Glomerular endothelial cell (primary cell): ENCODE measurements at regions not wholly inside any gene's neighbourhood (a gene's known extent, or its start where the extent isn't known, plus 50 kb on each side); places are given as distances from the start of the nearest gene placed in this dataset.

Experiments
- DNase-seq: peaks from one replicate; pipeline ENCODE4 v3.0.0-alpha.2; 2011; ENCODE audit warnings: low read depth, low spot score; ENCODE audit errors: extremely low read depth

DNA sequence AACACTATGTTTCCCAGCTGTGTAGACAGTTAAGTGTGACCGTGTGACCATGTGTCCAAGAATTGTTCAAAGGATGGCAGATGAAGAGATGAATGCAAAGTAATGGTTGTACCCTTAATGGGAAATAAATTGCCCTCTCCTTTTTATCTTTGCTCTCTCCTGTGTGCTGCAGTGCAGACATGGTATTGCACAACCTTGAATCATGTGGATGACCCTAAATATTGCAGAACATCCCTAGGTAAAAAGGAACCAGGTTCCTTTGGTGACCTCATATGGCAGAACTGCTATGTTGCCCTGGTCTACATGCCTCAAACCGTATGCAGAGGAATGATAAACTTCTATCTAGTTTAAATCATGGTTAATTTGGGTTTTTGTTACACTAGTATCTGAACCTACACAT lies 81.7 kb upstream of the CTNND2 start:
- DNase-seq = no peak

DNA sequence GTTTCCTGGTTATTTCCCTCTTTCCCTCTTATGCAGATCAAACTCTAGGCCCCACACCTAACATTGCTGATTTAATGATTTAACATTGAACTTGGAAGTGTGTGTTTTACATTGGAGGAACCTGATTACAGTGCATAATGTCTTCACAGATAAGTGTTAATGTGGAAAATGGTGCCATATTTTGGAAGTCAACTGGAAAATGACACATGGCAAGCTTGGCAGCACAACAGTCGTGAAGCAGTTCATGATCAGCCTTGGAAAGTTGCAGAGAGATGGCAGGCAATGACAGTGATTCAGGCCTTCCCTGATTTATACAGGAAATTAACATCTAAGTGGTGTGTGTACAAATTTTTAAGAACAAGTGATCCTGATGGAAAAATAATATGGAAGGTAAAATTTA lies 80.0 kb upstream of the CTNND2 start:
- DNase-seq = no peak

DNA sequence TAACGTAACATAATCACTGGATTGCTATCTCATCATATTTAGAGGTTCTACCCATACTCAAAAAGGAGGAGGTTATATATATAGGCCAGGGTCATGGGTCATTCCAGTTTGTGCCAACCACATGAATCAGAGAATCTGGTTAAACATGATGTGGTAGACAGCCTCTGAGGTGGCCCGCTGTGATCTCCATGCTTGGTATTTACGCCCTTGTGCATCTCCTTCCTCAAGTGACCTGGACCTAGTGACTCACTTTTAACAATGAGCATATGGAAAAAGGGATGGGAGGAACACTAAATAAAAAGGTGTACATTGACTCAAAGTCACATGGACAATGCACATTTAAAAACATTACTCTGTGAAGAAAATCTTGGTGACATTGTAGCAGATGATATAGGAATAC lies 77.7 kb upstream of the CTNND2 start:
- DNase-seq = no peak

DNA sequence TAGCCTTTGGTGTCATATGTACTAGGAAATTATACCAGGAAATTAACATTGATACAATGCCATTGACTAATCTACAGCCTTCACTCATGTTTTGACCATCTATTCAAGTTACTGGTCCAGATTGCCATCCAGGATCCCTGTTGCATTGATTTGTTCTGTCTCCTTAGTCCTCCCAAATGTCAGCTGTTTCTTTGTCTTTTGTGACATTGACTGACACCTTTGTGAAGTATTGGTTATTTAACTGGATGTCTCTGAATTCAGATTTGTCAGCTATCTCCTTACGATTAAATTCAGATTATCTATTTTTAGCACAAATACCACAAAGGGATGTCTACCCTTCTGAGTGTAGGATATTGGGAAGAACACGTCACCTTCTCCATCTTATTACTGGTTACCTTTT lies 73.7 kb upstream of the CTNND2 start:
- no peak for DNase-seq

DNA sequence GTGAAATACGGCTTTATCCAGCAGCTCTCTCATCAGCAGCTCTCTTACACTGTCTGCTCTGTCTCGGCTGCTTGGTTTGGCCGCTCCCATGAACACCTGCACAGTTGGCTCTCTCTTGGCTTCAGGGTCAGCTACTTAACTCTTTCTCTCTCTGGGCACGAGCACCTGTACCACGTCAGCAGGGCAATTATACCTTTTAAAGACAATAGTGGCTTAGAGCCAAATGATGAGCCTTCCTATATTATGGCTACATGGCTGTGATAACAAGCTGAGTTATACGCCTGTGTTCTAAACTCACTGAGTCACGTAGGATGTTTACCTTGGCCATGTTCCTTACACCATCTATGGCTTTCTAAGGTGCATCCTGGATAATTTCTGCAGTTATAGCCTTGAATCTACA lies 69.2 kb upstream of the CTNND2 start:
- no peak for DNase-seq

DNA sequence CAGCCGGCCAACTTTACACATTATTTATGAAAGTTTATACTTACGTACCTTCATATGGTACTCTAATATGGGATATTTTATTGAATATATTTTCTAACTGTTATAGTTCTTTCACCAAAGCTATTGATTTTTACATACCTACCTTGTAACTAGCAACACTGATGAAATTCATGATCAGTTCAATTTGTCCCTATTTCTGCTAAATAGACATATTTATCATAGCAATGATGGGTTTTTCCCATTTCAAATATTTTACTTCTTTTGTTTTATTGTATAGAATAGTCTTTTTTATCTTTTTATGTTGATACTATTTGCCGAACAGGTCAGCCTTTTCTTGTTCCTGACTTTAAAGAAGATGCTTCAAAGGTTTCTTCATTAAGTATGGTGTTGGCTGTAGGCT lies 59.0 kb upstream of the CTNND2 start:
- no peak for DNase-seq

DNA sequence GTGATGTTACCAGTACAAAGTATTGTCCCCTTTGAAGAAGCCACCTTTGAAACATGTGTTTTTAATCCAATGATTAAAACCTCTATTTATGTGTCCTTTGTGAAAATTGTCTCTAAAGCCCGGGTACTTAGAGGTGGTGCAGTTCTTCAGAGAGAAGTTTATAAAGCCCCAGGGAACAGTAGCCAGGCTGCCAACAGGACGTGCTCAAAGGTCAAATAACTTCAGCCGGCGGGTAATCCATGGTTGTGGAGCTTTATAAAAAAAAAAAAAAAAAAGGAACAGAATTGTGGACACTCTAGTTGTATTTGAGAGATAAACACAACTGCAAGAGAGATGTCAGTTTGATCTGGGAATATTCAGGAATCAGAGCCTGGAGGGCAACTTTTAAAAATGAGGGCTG lies 57.9 kb upstream of the CTNND2 start:
- no peak for DNase-seq

DNA sequence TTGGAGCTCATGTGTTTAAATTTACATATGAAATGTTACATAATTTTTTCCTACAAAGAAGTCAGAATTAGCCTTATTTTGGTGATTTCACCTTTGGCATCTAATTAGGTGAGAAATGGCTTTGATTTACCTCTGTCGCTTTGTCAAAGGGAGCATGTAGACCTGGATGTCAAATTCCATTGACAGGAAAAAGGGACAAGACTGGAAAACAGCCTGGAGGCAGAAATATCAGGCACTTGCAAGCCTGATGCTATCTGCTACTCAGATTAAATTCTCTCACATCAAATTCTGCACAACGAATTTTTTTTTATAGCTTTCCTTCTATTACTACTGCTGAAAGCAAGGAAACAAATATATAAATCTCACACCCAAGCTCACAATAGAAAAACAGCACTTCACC lies 54.1 kb upstream of the CTNND2 start:
- DNase-seq = no peak

DNA sequence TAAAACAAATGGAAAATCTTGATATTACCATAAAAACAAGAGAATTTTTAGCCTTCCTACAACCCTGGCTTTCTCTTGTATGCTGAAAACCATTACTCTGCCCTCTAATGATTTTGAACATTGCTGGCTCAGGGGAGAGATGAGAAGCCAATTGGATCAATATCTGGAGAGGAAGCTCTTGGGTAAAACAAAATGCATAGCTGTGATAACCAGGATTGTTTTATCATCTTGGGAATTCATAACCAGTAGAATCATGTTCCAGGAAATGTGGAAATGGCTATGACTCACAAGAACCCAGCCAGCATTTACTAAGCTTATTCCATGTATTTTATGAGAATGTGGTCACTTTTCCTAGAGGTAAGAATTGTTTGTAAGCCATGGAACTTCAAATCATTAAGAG lies 51.1 kb upstream of the CTNND2 start:
- DNase-seq = no peak
